ENCODE measurements at regions not wholly inside any gene's neighbourhood (a gene's known extent, or its start where the extent isn't known, plus 50 kb on each side); places are given as distances from the start of the nearest gene placed in this dataset.

GRCh38 chr11:106422583-106422982 is 345.1 kb downstream of the AASDHPPT start:
- Histone ChIP-seq H2AFZ (ENCODE audit: low read length) (no peak overlapping the region), H3K36me3 (ENCODE audit: insufficient read depth, low read length) (no peaks in the 10 kb centered on the region), H3K9me3 (ENCODE audit: low read length) (no peaks in the 10 kb centered on the region), H3K9ac (ENCODE audit: low read length) (no peak overlapping the region), H3K27me3 (ENCODE audit: insufficient read depth, low read length) (no peaks in the 10 kb centered on the region), H4K20me1 (ENCODE audit: insufficient read depth, low read length) (no peaks in the 10 kb centered on the region), H3K79me2 (ENCODE audit: insufficient read depth, low read length) (no peaks in the 10 kb centered on the region), H3K27ac (ENCODE audit: low read depth, low read length, poor library complexity, severe bottlenecking) (no peak overlapping the region), H3F3A (ENCODE audit: insufficient read depth, low read length) (no peaks in the 10 kb centered on the region), H3K4me3 (ENCODE audit: low read depth, low read length, poor library complexity, severe bottlenecking) (no peak overlapping the region), H3K4me2 (ENCODE audit: low read length) (no peak overlapping the region), H3K4me1 (ENCODE audit: insufficient read depth, low read length, severe bottlenecking) (no peaks in the 10 kb centered on the region), H3K9me2 (ENCODE audit: low read depth, low read length) (no peaks in the 10 kb centered on the region)
- TF ChIP-seq EZH2 (IDR thresholded peaks at IDR 0.05; ENCODE audit: borderline replicate concordance, low read length) (no peak), CTCF (IDR thresholded peaks at IDR 0.05; ENCODE audit: low read length) (no peak)

- H3K27ac ChIP-seq (ENCODE audit: low read depth, low read length, poor library complexity, severe bottlenecking) = no peak overlapping the region
- H3K79me2 ChIP-seq (ENCODE audit: insufficient read depth, low read length) = no peaks in the 10 kb centered on the region
- no peak for TF ChIP-seq CTCF (IDR thresholded peaks at IDR 0.05; ENCODE audit: low read length)
- no peaks in the 10 kb centered on the region for H3K36me3 ChIP-seq (ENCODE audit: insufficient read depth, low read length)
- no peaks in the 10 kb centered on the region for H3K9me2 ChIP-seq (ENCODE audit: low read depth, low read length)
- H3K9me3 ChIP-seq (ENCODE audit: low read length) = no peaks in the 10 kb centered on the region
- no peak overlapping the region for H3K4me2 ChIP-seq (ENCODE audit: low read length)
- no peak overlapping the region for H3K9ac ChIP-seq (ENCODE audit: low read length)
- H3K4me1 ChIP-seq (ENCODE audit: insufficient read depth, low read length, severe bottlenecking) = no peaks in the 10 kb centered on the region
- H4K20me1 ChIP-seq (ENCODE audit: insufficient read depth, low read length) = no peaks in the 10 kb centered on the region
- no peak overlapping the region for H3K4me3 ChIP-seq (ENCODE audit: low read depth, low read length, poor library complexity, severe bottlenecking)
- H3F3A ChIP-seq (ENCODE audit: insufficient read depth, low read length) = no peaks in the 10 kb centered on the region
- H3K27me3 ChIP-seq (ENCODE audit: insufficient read depth, low read length) = no peaks in the 10 kb centered on the region
- no peak overlapping the region for H2AFZ ChIP-seq (ENCODE audit: low read length)
Measured at GRCh38 chr11:106424111-106424510, 346.6 kb downstream of the AASDHPPT start.

- Histone ChIP-seq H3K27ac (ENCODE audit: low read depth, low read length, poor library complexity, severe bottlenecking) (no peak overlapping the region), H3K9me2 (ENCODE audit: low read depth, low read length) (no peaks in the 10 kb centered on the region), H3F3A (ENCODE audit: insufficient read depth, low read length) (no peaks in the 10 kb centered on the region), H3K4me1 (ENCODE audit: insufficient read depth, low read length, severe bottlenecking) (no peaks in the 10 kb centered on the region), H3K27me3 (ENCODE audit: insufficient read depth, low read length) (no peaks in the 10 kb centered on the region), H3K79me2 (ENCODE audit: insufficient read depth, low read length) (no peaks in the 10 kb centered on the region), H4K20me1 (ENCODE audit: insufficient read depth, low read length) (no peaks in the 10 kb centered on the region), H3K4me3 (ENCODE audit: low read depth, low read length, poor library complexity, severe bottlenecking) (no peak overlapping the region), H3K36me3 (ENCODE audit: insufficient read depth, low read length) (no peaks in the 10 kb centered on the region), H3K4me2 (ENCODE audit: low read length) (no peak overlapping the region), H2AFZ (ENCODE audit: low read length) (no peak overlapping the region), H3K9ac (ENCODE audit: low read length) (no peak overlapping the region), H3K9me3 (ENCODE audit: low read length) (no peaks in the 10 kb centered on the region)
- TF ChIP-seq CTCF (IDR thresholded peaks at IDR 0.05; ENCODE audit: low read length) = no peak
- TF ChIP-seq EZH2 (IDR thresholded peaks at IDR 0.05; ENCODE audit: borderline replicate concordance, low read length) = no peak
Measured at GRCh38 chr11:106425819-106426218, 348.4 kb downstream of the AASDHPPT start.
